GM19452 (cell line): ENCODE measurements at regions not wholly inside any gene's neighbourhood (a gene's known extent, or its start where the extent isn't known, plus 50 kb on each side); places are given as distances from the start of the nearest gene placed in this dataset.
"Not testable (repeated sequence)": the region's sequence is repeated elsewhere in the genome, so short reads cannot be mapped to it uniquely, and the experiment has no call there.

ENCODE experiments used
- ATAC-seq: cut with Tn5 transposase; IDR thresholded peaks from one replicate; pipeline ENCODE4 v1.9.1; 2021; ENCODE audit not compliant: unreplicated experiment

- ATAC-seq: not testable (repeated sequence)
Measured at GRCh38 chr16:29220647-29221191, 185.8 kb downstream of the NPIPB11 start.

GRCh38 chr16:29219966-29220646, 186.4 kb downstream of the NPIPB11 start:
- ATAC-seq: not testable (repeated sequence)

- ATAC-seq: not testable (repeated sequence)
Measured at GRCh38 chr16:29219562-29219961, 186.9 kb downstream of the NPIPB11 start.

- not testable (repeated sequence) for ATAC-seq
Measured at GRCh38 chr16:29218649-29219048, 187.9 kb downstream of the NPIPB11 start.

GRCh38 chr16:29218171-29218570, 188.3 kb downstream of the NPIPB11 start:
- not testable (repeated sequence) for ATAC-seq

- not testable (repeated sequence) for ATAC-seq
Measured at GRCh38 chr16:29217752-29218126, 188.8 kb downstream of the NPIPB11 start.

- not testable (repeated sequence) for ATAC-seq
Measured at GRCh38 chr16:29217104-29217751, 189.3 kb downstream of the NPIPB11 start.

GRCh38 chr16:29213770-29214169, 192.7 kb downstream of the NPIPB11 start:
- not testable (repeated sequence) for ATAC-seq

GRCh38 chr16:29213251-29213650, 193.3 kb downstream of the NPIPB11 start:
- ATAC-seq: not testable (repeated sequence)

GRCh38 chr16:29212084-29213027, 194.2 kb downstream of the NPIPB11 start:
- ATAC-seq: not testable (repeated sequence)

- not testable (repeated sequence) for ATAC-seq
Measured at GRCh38 chr16:29211456-29211855, 195.1 kb downstream of the NPIPB11 start.

- not testable (repeated sequence) for ATAC-seq
Measured at GRCh38 chr16:29210299-29211150, 196.0 kb downstream of the NPIPB11 start.

GRCh38 chr16:29206120-29206519, 200.4 kb downstream of the NPIPB11 start:
- ATAC-seq: not testable (repeated sequence)

GRCh38 chr16:29205151-29205550, 201.4 kb downstream of the NPIPB11 start:
- ATAC-seq: not testable (repeated sequence)

- ATAC-seq: no peak
Measured at GRCh38 chr16:29204806-29205135, 201.7 kb downstream of the NPIPB11 start.

- ATAC-seq: not testable (repeated sequence)
Measured at GRCh38 chr16:29203933-29204805, 202.3 kb downstream of the NPIPB11 start.

- not testable (repeated sequence) for ATAC-seq
Measured at GRCh38 chr16:29203046-29203932, 203.2 kb downstream of the NPIPB11 start.

GRCh38 chr16:29202642-29203041, 203.9 kb downstream of the NPIPB11 start:
- not testable (repeated sequence) for ATAC-seq
